ENCODE measurements at regions not wholly inside any gene's neighbourhood (a gene's known extent, or its start where the extent isn't known, plus 50 kb on each side); places are given as distances from the start of the nearest gene placed in this dataset.
"Not testable (repeated sequence)": the region's sequence is repeated elsewhere in the genome, so short reads cannot be mapped to it uniquely, and the experiment has no call there.

DNA sequence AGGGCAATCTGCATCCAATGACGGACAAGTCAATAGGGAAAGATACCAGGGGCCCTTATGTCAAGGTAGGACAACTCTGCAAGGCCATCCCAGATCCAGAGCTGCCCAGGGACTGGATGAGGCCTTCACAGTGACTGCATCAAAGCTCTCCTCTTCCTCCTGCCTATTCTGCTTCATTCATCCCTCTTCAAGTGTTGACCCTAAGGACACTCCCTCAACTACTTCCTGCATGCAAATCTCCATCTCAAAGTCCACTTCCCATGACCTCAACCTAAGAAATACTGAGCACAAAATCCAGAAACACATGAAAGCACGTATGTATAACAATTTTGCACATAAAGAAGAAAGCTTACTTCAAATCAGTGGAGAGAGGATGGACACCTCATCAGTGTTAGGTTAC, 182.3 kb downstream of the AVL9 start:
- no peaks in the 10 kb centered on the region for H3K9me3 Mint-ChIP-seq (ENCODE audit: low read depth)
- H3K4me1 Mint-ChIP-seq (ENCODE audit: low read depth), result peaks cover 7% of the 10 kb centered on the region
- H3K4me3 Mint-ChIP-seq, result no peak overlapping the region
- no peak overlapping the region for H3K27ac Mint-ChIP-seq
- H3K27me3 Mint-ChIP-seq, result no peaks in the 10 kb centered on the region
- peaks cover 4% of the 10 kb centered on the region for H3K36me3 Mint-ChIP-seq

DNA sequence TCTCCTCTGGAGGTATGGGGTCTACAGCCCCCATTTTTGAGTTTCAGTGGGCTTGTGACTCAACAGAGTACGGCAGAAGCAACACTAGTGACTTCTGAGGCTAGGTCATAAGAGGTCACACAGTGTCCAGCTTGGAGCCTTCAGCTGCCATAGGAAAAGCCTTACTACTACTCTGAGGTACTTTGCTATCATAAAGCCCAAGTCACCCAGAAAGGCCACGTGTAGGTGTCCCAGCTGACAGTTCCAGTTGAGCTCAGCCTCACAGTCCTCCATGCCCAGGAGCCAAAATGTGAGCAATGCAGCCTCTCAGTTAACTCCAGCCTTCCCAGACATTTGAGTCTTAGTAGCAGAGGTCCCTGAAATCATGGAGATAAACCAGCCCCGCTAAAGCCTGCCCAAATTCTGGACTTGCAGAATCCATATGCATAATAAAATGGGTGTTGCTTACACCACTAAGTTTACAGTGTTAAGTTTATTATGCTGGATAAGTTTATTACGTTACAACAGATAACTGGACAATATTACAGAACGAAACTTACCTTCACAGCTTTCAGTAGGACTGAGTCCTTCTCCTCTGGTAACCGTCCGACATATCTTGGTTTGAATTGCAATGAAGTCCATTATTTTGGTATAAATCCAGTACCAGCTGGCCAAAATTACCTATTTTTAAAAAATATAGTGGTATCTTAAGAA, 181.1 kb downstream of the AVL9 start:
- no peaks in the 10 kb centered on the region for H3K9me3 Mint-ChIP-seq (ENCODE audit: low read depth)
- peaks cover 2% of the 10 kb centered on the region for H3K4me1 Mint-ChIP-seq (ENCODE audit: low read depth)
- H3K27ac Mint-ChIP-seq, result no peak overlapping the region
- peaks cover 2% of the 10 kb centered on the region for H3K36me3 Mint-ChIP-seq
- H3K27me3 Mint-ChIP-seq, result no peaks in the 10 kb centered on the region
- H3K4me3 Mint-ChIP-seq, result no peak overlapping the region

DNA sequence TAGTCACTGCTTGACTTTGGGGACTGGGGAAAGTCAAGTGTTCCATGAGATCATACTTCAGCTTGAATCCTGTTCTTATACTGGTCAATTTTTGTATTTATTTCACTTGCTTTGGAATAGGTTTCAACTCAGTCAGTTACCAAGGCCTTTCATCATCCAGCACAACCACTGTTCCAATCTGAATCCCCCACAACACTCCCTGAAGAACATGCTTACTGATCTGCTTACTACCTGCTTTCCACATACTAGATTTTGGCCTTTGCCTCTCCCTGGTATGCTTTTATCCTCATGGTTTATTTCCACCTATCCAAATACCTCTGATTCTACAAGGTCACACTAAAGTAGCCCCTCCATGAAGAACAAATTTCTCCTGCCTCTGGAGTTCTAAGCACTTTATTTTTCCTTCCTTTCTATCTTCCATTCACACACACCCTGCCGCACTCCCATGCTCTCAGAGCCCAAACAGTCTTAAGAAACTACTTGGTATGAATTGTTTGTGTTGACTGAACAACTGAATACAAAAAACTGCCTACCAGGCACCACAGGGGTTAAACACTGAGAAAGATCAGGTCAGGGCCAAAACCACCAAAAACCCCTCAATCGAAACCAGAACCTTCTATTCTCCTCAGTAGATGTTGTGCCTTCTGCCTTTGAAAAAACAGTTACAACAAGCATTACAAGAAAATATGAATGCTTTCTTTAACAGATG, 178.1 kb downstream of the AVL9 start:
- Mint-ChIP-seq H3K4me3 (no peak overlapping the region), H3K27ac (no peak overlapping the region), H3K9me3 (ENCODE audit: low read depth) (peaks cover under 1% of the 10 kb centered on the region), H3K27me3 (no peaks in the 10 kb centered on the region), H3K4me1 (ENCODE audit: low read depth) (no peaks in the 10 kb centered on the region), H3K36me3 (peaks cover 8% of the 10 kb centered on the region)

DNA sequence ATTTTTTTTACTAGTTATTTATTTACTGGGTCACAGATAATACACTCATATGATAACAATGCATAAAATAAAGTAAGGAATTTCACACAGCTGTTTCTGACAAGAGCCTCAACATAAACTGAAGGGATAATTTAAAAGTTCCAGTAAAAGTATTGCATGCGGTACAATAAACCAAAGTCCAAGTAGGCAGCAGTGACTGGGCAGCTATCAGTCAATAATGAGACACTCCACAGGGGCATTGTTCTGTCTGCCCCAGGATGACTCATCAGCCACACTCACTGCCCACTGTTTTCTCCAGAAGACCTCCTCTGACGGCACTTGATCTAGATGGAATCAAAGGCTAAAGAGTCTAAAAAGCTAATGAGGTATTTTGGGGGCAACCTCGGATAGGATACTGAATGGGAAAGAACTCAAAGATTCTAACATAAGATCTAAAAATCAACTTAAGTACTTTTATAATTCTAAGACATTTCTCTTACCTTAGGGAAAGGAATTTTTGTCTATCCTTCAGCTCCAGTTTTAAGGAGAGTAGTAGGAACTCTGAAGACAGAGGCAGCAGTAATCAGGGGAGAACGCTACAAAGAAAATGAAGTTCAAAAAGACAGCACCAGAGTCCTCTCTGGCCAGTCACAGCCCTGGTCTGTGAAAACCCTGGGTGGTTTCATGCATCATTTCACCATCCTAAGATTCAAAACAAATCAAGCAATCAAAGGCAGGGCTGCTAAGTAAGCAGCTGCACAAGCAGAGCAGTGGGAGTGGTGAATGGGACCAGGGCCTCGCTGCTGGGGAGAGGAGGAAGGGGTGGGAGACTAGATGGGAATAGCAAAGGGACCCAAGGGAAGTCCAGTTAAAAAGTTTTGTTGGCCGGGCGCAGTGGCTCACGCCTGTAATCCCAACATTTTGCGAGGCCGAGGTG, 175.1 kb downstream of the AVL9 start:
- H3K9me3 Mint-ChIP-seq (ENCODE audit: low read depth), result peaks cover 7% of the 10 kb centered on the region
- no peaks in the 10 kb centered on the region for H3K4me1 Mint-ChIP-seq (ENCODE audit: low read depth)
- H3K27me3 Mint-ChIP-seq, result no peaks in the 10 kb centered on the region
- no peak overlapping the region for H3K27ac Mint-ChIP-seq
- H3K4me3 Mint-ChIP-seq, result no peak overlapping the region
- peaks cover 9% of the 10 kb centered on the region for H3K36me3 Mint-ChIP-seq

DNA sequence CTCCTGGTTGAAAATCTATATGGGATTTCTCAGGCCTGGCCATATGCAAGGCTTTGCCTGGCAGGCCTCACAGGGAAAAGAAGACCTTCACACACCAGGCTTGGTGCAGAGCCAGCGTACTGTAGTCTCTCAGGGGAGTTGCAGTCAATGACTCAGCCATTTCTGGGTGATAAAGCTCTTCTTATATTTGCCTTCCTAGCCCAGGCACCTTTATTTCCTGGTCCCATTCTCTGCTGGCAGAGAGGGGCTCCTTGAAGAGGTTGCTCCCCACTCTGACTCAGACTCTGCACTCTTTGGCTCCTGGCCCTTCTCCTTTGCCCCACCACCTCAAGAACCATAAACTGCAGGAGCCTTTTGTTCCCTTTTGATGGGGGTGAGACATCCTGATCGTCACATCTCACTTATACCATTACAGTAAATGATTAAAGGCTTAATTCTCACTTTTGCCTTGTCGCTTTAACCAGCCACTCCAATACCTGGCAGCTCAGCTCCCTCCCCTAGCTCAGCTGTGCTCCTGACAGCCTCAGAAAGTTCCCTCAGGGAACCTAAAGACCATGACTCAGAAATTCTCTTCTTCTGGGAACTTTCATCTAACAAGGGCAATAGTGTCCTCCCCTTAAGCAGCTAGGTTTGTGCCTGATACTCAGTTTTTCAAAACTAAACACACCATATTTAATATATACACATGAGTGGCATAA, 174.0 kb downstream of the AVL9 start:
- H3K4me3 Mint-ChIP-seq; H3K27ac Mint-ChIP-seq; H3K9me3 Mint-ChIP-seq (ENCODE audit: low read depth); H3K27me3 Mint-ChIP-seq; H3K4me1 Mint-ChIP-seq (ENCODE audit: low read depth); H3K36me3 Mint-ChIP-seq: not testable (repeated sequence)

DNA sequence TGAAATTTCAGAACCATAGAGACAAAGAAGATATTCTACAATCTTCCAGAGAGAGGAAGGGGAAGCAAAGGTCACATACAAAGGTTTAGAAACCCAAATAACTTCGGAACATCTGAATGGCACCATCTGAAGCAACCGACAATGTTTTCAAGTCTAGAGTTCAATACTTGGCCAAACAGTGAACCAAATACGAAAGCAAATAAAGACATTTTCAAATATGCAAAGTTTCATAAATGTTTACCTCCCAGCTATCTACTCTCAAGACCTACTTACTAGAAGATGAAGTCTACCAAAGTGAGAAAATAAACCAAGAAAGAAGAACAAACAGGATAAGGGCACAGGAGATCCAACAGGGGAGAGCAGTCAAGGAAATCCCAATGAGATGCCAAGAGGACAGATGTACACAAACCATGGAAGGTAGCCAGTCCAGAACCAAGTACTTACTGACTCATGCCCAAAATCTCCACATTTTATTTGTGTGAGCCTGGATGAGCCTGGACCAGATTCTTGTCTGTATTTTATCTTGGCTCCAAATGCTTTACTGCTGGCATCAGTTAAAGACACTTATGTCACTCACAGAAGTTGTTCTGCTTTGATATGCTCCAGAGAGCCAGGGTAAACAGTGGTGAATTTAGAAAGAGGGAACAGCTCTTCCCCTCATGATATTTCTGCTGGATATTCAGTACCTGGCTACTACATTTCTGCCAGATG, 173.3 kb downstream of the AVL9 start:
- H3K27me3 Mint-ChIP-seq; H3K4me3 Mint-ChIP-seq; H3K9me3 Mint-ChIP-seq (ENCODE audit: low read depth); H3K36me3 Mint-ChIP-seq; H3K4me1 Mint-ChIP-seq (ENCODE audit: low read depth); H3K27ac Mint-ChIP-seq: not testable (repeated sequence)

DNA sequence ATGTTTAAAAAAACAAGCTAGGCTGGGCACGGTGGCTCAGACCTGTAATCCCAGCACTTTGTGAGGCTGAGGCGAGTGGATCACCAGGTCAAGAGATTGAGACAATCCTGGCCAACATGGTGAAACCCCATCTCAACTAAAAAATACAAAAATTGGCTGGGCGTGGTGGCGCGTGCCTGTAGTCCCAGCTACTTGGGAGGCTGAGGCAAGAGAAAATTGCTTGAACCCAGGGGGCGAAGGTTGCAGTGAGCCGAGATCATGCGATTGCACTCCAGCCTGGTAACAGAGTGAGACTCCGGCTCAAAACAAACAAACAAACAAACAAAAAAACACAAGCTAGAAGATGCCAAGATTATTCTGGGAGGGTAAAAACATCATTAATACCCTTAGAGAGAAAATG, 172.3 kb downstream of the AVL9 start:
- H3K4me3 Mint-ChIP-seq; H3K36me3 Mint-ChIP-seq; H3K4me1 Mint-ChIP-seq (ENCODE audit: low read depth); H3K27ac Mint-ChIP-seq; H3K27me3 Mint-ChIP-seq; H3K9me3 Mint-ChIP-seq (ENCODE audit: low read depth): not testable (repeated sequence)

DNA sequence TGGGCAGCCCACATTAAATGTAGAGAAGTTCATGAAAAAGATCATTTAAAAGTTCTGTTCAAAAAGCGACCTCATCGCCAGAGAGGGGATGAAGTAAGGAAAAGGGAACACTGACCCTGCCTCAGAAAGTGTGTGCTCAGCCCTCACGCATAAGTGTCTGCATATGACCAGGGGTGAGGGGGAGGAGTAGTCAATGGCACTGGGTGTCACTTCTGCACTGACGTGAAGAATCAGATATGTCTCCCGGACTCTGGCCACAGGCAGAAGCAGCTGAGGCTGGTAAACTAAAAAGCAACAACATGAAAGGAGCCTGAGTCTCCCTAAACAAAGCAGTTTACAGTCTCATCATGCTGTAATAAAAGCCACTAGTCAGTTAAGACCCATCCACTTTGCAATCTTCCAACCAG, 168.5 kb downstream of the AVL9 start:
- not testable (repeated sequence) for H3K4me1 Mint-ChIP-seq (ENCODE audit: low read depth); H3K27ac Mint-ChIP-seq; H3K4me3 Mint-ChIP-seq; H3K36me3 Mint-ChIP-seq; H3K27me3 Mint-ChIP-seq; H3K9me3 Mint-ChIP-seq (ENCODE audit: low read depth)

DNA sequence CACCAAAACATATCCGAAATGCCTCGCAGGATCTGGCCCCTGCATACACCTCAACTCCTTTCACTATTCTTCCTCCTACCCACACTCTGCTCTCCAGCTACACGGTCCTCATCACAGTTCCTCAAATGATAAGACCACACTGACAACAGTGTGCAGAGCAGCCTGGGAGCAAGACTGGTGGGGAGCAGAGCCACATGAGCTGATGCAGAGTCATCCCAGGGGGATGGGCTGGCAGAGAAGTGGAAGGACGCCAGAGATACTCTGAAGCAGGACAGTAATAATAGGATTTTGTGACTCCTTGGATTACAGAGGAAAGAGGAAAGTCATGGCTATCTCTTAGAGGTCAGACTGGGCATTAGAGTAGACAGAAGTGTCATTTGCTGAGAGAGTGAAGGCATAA, 167.2 kb downstream of the AVL9 start:
- not testable (repeated sequence) for H3K27me3 Mint-ChIP-seq; H3K9me3 Mint-ChIP-seq (ENCODE audit: low read depth); H3K36me3 Mint-ChIP-seq; H3K4me3 Mint-ChIP-seq; H3K4me1 Mint-ChIP-seq (ENCODE audit: low read depth); H3K27ac Mint-ChIP-seq

DNA sequence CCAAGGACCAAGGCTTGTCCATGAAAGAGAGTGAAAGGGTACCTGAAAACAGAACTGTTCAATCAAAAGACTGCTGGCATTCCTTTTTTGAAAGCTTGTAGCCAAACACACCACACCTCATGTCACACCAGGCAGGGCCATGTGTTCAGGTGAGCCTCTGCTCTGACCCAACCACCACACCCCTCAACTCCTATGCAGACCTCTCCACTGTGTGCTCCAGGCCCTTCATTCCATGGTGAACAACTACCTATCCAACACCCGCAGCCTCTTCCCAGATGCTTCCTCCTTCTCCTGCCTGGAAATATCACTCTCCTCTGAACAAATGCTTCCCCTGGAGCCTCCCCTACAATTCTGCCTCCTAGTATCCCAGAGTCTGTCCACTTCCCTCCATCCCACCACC, 166.6 kb downstream of the AVL9 start:
- Mint-ChIP-seq H3K27ac (no peak overlapping the region), H3K9me3 (ENCODE audit: low read depth) (no peaks in the 10 kb centered on the region), H3K36me3 (no peaks in the 10 kb centered on the region), H3K27me3 (peaks cover 8% of the 10 kb centered on the region), H3K4me3 (no peak overlapping the region), H3K4me1 (ENCODE audit: low read depth) (no peaks in the 10 kb centered on the region)

DNA sequence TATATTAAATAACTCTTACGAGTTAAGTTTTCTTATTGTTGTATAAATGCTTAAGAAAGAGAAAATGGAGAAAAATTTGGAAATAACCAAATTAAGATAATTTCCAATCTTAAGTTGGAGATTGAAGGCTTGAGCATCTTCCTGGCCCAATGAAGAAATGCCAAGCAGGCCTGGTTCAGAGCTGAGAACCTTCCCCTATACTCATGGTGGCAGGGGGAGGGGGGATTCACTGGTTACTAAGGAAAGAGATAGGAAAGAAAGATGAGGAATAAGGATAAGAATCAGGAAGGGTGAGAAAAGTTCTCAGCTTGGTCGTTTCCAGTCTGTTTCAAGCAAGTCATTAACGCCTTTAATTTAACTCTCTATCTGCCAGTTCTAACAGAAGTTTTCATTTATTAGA, 166.2 kb downstream of the AVL9 start:
- peaks cover 8% of the 10 kb centered on the region for H3K27me3 Mint-ChIP-seq
- H3K36me3 Mint-ChIP-seq, result no peaks in the 10 kb centered on the region
- H3K9me3 Mint-ChIP-seq (ENCODE audit: low read depth), result no peaks in the 10 kb centered on the region
- no peak overlapping the region for H3K27ac Mint-ChIP-seq
- H3K4me3 Mint-ChIP-seq, result no peak overlapping the region
- H3K4me1 Mint-ChIP-seq (ENCODE audit: low read depth), result no peaks in the 10 kb centered on the region

DNA sequence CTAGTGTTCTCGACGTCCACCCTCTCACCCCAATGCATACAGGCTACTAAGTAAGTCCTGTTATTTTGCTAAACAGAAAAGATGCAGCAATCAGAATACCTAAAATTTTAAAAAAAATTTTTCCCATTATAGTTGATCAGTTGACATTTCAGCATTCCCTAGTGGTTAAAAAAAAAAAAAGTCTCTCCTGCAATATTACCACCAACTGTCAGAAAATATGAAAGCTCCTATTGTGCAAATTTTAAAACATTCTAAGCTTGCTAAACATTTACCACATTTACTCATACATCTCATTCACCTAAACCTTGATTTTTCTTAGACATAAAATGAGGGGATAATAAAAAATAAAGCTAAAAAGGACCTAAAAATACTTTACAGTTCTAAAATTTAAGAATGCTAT, 165.6 kb downstream of the AVL9 start:
- H3K27me3 Mint-ChIP-seq, result peaks cover 8% of the 10 kb centered on the region
- no peak overlapping the region for H3K4me3 Mint-ChIP-seq
- no peak overlapping the region for H3K27ac Mint-ChIP-seq

DNA sequence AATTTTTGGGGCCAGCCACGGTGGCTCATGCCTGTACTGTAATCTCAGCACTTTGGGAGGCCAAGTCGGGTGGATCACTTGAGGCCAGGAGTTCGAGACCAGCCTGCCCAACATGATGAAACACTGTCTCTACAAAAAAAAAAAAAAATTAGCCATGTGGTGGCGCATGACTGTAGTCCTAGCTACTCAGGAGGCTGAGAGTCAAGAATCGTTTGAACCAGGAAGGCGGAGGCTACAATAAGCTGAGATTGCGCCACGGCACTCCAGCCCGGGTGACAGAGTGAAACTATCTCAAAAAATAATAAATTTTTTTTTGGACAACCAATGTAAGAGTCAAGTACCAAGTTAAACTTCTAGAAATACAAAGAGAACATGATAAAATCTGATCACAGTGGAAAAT, 164.6 kb downstream of the AVL9 start:
- Mint-ChIP-seq H3K27ac (no peak overlapping the region), H3K4me3 (no peak overlapping the region), H3K4me1 (ENCODE audit: low read depth) (no peaks in the 10 kb centered on the region), H3K36me3 (no peaks in the 10 kb centered on the region), H3K9me3 (ENCODE audit: low read depth) (no peaks in the 10 kb centered on the region), H3K27me3 (peaks cover 8% of the 10 kb centered on the region)

More for the DNA sequence above, 165.6 kb downstream of the AVL9 start:
- Mint-ChIP-seq H3K9me3 (ENCODE audit: low read depth) (no peaks in the 10 kb centered on the region), H3K4me1 (ENCODE audit: low read depth) (no peaks in the 10 kb centered on the region), H3K36me3 (no peaks in the 10 kb centered on the region)

DNA sequence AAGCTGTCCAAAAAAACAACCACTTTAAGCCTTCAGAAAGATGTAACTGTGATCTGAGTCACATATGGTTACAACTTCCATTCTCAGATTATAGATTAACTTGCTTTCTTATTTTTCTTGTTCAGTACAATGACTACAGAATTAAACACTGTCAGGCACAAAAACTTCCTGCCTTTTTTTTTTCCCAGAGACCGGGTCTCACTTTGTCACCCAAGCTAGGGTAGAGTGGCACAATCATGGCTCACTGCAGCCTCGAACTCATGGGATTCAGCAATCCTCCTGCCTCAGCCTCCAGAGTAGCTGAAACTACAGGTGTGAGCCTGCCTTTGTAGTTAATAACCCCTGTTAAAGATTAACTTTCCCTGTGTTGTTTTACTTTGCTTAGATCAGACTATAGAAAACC, 163.2 kb downstream of the AVL9 start:
- no peaks in the 10 kb centered on the region for H3K9me3 Mint-ChIP-seq (ENCODE audit: low read depth)
- H3K27me3 Mint-ChIP-seq, result peaks cover 4% of the 10 kb centered on the region
- no peaks in the 10 kb centered on the region for H3K36me3 Mint-ChIP-seq
- no peak overlapping the region for H3K27ac Mint-ChIP-seq
- no peak overlapping the region for H3K4me3 Mint-ChIP-seq
- H3K4me1 Mint-ChIP-seq (ENCODE audit: low read depth), result no peaks in the 10 kb centered on the region

Measured in activated naive CD8-positive, alpha-beta T cell (primary cell).